ENCODE measurements at regions not wholly inside any gene's neighbourhood (a gene's known extent, or its start where the extent isn't known, plus 50 kb on each side); places are given as distances from the start of the nearest gene placed in this dataset.

DNA sequence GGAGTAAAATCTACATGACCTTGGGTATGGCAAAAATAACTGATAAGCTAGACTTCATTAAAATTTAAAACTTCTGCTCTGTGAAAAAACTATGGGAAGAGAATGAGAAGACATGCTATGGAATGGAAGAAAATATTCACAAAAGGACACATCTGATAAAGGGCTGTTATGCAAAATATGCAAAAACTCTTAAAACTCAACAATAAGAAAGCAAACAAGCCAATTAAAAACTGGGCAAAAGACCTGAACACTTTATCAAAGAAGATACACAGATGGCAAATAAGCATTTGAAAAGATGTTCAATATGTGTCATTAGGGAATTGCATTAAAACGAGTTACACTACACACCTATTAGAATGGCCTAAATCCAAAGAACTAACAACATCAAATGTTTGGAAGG lies 439.5 kb downstream of the EFNA5 start:
- TF ChIP-seq CTCF (conservative IDR thresholded peaks at IDR 0.05 in 1 of 2, IDR thresholded peaks at IDR 0.05 in 1 of 2; ENCODE audit: extremely low read depth in 1 of 2, insufficient read depth in 1 of 2, low read depth in 1 of 2, low read length in 2 of 2) (no peak), EZH2 (IDR thresholded peaks at IDR 0.05; ENCODE audit: borderline replicate concordance, low read length) (no peak)

Measured in mammary epithelial cell (primary cell).